CD4-positive, alpha-beta T cell treated with Interleukin-15 for 4 hours (primary cell): ENCODE measurements at regions not wholly inside any gene's neighbourhood (a gene's known extent, or its start where the extent isn't known, plus 50 kb on each side); places are given as distances from the start of the nearest gene placed in this dataset.
"Not testable (repeated sequence)": the region's sequence is repeated elsewhere in the genome, so short reads cannot be mapped to it uniquely, and the experiment has no call there.

ENCODE experiments used
- DNase-seq: peaks from one replicate; pipeline ENCODE4 v3.0.0-alpha.2; 2020; ENCODE audit warnings: low spot score

DNA sequence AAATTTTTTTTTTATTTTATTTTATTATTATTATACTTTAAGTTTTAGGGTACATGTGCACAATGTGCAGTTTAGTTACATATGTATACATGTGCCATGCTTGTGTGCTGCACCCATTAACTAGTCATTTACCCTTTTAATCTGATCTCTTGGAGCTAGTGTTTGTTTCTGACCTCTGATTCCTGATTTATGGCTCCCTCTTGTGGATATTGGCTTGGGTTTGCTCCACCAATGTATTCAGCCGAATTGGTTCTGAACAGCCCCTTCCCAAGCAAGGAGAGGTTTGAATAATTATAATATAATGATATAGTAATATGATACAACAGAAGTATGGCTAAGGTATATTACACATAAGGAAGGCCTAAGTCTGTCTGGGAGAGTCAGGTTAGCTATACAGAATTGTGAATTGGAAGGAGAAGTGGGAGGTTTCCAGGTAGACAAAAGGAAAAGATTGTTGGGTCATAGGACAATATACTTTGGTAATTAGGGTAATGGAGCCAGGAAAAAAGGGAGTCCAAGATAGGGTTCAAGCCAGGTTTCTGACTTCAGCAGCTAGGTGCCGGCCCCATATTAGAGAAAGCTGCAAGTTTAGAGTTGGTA is 53.1 kb upstream of the HMCN1 start:
- DNase-seq = peak; percentile 64

DNA sequence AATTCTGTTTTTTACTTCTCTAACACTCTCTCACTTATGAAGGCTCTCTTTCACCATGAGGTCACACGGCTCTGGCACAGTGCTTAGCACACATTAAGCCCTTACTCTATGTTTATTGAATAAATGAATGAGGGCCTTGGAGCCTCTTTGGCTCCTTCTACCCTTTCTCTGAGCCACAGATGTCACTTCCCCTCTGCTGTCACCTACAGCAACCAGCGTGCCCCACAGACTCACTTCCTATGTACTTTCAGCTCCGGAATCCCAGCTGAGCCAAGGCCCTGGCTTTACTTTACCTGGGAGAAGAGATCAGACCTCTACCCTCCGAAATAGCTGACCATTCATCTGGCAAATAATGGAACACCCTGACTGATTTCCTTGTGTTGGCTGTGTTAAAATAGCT is 53.7 kb upstream of the HMCN1 start:
- no peak for DNase-seq

- no peak for DNase-seq
Observed at GRCh38 chr1:185679220-185679619, 55.0 kb upstream of the HMCN1 start.

DNA sequence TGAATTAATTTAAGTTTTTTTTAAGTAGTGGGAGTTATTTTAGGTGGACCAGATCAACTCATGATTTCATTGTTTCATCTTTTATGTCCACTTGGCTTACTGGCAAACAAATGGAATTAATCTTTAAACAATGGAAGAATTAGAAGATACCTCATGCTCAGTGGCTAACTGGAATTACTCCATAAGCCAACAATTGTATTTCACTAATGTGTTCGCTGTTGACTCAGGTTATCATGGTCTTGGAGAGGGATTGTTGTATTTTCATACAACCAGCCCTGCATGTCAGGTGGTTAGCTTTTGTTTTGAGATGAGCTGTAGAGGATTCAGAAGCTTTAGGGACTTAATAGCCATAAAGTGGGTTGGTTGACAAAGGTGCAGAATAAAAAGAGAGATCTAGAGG is 57.2 kb upstream of the HMCN1 start:
- no peak for DNase-seq

- DNase-seq = peak; percentile 20
Observed at GRCh38 chr1:185674201-185674600, 60.0 kb upstream of the HMCN1 start.

DNA sequence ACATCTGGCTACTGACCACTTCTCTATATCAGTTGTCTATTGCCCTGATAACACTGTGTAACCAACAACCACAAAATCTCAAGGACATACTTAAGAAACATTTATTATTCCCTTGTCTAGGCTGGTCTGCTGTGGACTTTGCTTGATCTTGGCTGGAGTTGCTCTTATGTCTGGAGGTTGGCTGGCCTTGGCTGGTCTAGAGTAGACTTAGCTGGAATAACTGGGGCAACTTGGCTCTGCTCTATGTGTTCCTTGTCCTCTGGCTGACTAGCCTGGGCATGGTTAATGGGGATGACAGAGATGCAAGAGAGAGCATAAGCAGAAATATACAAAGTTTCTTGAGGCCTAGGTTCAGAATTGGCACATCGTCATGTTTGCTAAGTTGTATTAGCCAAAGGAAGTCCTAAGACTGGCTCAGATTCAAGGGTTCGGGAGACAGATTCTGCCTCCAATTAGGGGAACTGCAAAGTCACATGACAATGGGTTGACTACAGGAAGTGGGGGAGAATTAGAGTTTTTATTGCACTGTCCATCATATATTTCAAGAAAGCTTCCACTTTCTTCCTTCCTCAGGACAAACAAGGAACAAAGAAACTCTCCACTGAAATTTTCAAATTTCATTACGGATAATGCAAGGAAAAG is 61.4 kb upstream of the HMCN1 start:
- DNase-seq = no peak

- peak; percentile 63 for DNase-seq
Observed at GRCh38 chr1:185670187-185670627, 64.0 kb upstream of the HMCN1 start.

DNA sequence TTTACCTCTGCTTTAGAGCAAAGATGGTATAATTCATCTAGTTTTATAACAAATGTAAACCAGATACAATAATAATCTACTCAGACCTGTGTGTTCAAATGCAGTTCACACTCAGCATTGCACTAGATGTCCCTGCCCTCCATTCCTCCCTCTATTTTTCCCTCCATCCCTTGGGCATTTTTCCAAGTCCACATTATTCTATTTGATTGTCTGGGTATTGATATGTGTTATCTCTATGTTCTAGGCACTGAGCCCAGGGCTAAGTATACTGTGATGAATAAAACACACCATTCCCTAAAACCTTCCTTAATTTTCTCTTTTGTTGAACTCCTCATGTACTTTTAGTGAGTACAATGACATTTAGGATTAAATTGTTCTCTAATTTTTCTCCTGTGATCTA is 66.2 kb upstream of the HMCN1 start:
- no peak for DNase-seq

DNA sequence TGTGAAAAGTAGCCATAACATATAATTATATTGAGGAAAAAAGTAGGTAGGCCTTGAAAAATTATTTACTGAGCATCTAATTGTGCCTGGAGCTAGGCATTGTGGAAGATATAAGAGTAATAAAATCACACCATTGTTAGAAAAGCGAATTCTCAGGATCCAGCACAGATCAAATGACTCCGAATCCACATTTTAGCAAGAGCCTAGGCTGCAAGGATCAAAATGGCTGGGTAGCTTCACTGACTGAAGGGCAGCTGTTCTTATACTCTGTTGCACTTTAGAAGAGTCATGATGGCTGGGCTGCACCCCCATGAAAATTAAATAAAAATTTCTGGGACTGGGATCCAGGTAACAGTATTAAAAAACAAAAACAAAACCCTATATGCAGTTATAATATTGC is 67.6 kb upstream of the HMCN1 start:
- no peak for DNase-seq

GRCh38 chr1:185663771-185664296 is 70.4 kb upstream of the HMCN1 start:
- DNase-seq = no peak

GRCh38 chr1:185663332-185663731 is 70.9 kb upstream of the HMCN1 start:
- DNase-seq = no peak

GRCh38 chr1:185661971-185662370 is 72.2 kb upstream of the HMCN1 start:
- no peak for DNase-seq

- no peak for DNase-seq
Observed at GRCh38 chr1:185656663-185657062, 77.5 kb upstream of the HMCN1 start.

DNA sequence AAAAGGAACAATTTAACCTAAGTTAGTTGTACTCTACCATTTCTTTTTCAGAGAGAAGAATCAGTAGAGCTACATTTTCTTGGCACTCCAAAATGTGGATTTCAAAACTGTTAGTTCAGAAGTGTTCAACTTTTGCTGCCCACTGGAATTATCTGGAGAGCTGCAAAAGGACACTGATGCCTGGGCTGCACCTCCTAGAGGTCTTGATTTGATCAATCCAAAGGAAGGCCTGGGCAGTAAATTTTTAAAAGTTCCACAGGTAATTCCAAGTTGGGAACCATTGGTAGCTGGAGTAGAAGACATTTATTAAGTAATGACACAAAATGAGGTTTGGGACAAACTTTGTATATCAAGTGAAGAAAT is 79.3 kb upstream of the HMCN1 start:
- DNase-seq = no peak

GRCh38 chr1:185654199-185654951 is 79.8 kb upstream of the HMCN1 start:
- DNase-seq = no peak

GRCh38 chr1:185653615-185654014 is 80.6 kb upstream of the HMCN1 start:
- DNase-seq = no peak

DNA sequence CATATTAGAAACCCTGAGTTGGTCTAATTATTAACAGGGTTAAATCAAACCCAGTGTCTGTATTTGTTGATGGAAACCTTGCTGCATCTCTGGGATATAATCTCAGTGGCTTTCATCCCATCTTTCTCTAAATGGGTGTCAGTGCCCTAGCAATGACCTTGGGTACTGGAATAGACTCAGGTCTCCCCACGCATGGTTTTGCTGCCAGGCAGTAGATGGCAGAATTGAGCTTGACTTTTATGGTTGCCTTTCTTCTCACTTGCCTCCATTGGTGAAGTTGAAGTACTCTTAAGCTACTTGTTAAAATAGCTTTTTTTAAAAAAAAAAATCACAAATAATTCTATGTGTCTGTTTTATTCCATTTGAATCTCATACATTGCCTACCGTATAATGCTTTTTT is 81.8 kb upstream of the HMCN1 start:
- no peak for DNase-seq

DNA sequence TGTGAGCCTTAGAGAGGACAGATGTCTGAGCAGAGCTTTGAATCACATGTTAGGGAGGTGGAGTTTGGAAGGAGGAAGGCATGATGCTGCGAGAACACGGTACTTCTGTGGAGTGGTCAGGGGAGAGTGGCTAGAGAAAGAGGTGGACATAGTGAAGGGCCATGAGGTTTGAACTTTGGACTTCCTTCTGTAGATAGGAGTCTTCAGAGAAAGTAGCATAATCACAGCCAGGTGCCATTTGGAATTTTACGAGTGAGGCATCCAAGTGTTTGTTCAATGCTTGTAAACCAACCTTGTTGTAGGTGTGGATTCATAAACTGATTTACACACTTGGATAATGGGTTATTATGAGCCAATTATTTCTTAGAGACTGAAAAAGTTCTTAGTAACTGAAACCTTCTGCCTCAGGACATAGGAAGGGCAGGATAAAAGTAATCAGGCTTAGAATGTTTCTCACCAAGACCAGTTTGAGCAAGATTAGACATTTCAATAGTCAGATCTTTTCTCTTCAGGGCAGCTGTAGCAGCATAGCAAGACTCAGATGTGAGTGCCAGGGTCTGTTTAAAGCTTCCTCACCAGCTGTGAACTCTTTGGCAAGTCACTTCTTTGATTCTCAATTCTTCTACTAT is 83.5 kb upstream of the HMCN1 start:
- DNase-seq = no peak

DNA sequence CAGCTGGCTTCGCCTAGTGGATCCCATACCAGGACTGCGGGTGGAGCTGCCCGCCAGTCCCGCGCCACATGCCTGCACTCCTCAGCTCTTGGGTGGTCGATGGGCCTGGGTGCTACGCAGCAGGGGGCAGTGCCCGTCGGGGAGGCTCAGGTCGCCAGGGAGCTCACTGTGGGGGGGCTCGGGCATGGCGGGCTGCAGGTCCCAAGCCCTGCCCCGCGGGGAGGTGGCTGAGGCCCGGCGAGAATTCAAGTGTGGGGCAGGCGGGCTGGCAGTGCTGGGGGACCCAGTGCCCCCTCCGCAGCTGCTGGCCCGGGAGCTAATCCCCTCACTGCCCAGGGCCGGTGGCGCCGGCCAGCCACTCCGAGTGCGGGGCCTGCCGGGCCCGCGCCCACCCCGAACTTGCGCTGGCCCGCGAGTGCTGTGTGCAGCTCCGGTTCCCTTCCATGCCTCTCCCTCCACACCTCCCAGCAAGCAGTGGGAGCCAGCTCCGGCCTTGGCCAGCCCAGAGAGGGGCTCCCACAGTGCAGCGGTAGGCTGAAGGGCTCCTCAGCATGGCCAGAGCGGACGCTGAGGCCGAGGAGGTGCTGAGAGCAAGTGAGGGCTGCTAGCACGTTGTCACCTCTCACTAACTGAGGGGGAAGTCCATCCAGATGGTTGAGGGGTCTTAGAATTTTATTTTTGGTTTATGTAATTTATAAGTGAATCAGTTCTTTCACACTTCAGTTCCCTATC is 85.2 kb upstream of the HMCN1 start:
- DNase-seq = no peak

DNA sequence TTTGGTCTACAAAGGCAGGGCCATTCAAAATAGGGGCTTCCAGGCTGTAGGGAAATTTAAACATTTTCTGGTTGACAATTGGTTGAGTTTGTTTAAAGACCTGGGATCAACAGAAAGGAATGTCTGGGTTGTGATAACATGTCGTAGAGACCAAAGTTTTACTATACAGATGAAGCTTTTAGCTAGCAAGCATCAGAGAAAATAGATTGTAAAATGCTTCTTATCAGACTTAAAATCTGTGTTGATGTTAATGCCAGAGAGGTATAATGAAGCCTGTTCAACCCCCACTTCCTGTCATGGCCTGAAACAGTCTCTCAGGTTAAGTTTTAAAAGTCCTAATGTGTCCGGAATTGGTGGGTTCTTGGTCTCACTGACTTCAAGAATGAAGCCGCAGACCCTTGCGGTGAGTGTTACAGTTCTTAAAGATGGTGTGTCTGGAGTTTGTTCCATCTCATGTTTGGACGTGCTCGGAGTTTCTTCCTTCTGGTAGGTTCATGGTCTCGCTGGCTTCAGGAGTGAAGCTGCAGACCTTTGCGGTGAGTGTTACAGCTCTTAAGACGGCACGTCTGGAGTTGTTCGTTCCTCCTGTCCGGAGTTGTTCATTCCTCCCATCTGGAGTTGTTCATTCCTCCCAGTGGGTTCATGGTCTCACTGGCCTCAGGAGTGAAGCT is 86.5 kb upstream of the HMCN1 start:
- not testable (repeated sequence) for DNase-seq

GRCh38 chr1:185646202-185646683 is 87.9 kb upstream of the HMCN1 start:
- no peak for DNase-seq
